GM19240 (cell line): ENCODE measurements at regions not wholly inside any gene's neighbourhood (a gene's known extent, or its start where the extent isn't known, plus 50 kb on each side); places are given as distances from the start of the nearest gene placed in this dataset.

Experiments
- DNase-seq: peaks from one replicate; pipeline ENCODE4 v3.0.0; 2011; ENCODE audit warnings: low spot score; ENCODE audit not compliant: insufficient read length

- DNase-seq = no peak
These were observed 414.5 kb upstream of the ZNF608 start for GRCh38 chr5:125160787-125161502.

- no peak for DNase-seq
These were observed 416.3 kb upstream of the ZNF608 start for GRCh38 chr5:125162714-125163113.

- no peak for DNase-seq
These were observed 423.0 kb upstream of the ZNF608 start for GRCh38 chr5:125169396-125169795.

GRCh38 chr5:125171641-125172040 is 425.2 kb upstream of the ZNF608 start:
- DNase-seq = no peak

GRCh38 chr5:125175348-125176004 is 429.0 kb upstream of the ZNF608 start:
- DNase-seq = no peak

GRCh38 chr5:125176005-125176390 is 429.6 kb upstream of the ZNF608 start:
- DNase-seq = no peak

GRCh38 chr5:125177340-125177739 is 430.9 kb upstream of the ZNF608 start:
- no peak for DNase-seq

- DNase-seq = no peak
These were observed 433.2 kb upstream of the ZNF608 start for GRCh38 chr5:125179612-125180011.

- no peak for DNase-seq
These were observed 433.9 kb upstream of the ZNF608 start for GRCh38 chr5:125180231-125180829.

- no peak for DNase-seq
These were observed 434.7 kb upstream of the ZNF608 start for GRCh38 chr5:125181159-125181558.

- no peak for DNase-seq
These were observed 435.5 kb upstream of the ZNF608 start for GRCh38 chr5:125181955-125182354.

GRCh38 chr5:125185740-125186139 is 439.3 kb upstream of the ZNF608 start:
- DNase-seq = no peak

GRCh38 chr5:125186911-125187375 is 440.5 kb upstream of the ZNF608 start:
- DNase-seq = no peak

- no peak for DNase-seq
These were observed 443.1 kb upstream of the ZNF608 start for GRCh38 chr5:125189531-125189941.

- no peak for DNase-seq
These were observed 444.0 kb upstream of the ZNF608 start for GRCh38 chr5:125190232-125191087.

GRCh38 chr5:125194883-125195282 is 448.4 kb upstream of the ZNF608 start:
- no peak for DNase-seq

GRCh38 chr5:125196481-125197111 is 450.2 kb upstream of the ZNF608 start:
- DNase-seq = no peak

GRCh38 chr5:125197321-125197720 is 450.9 kb upstream of the ZNF608 start:
- DNase-seq = no peak

GRCh38 chr5:125198270-125198974 is 452.0 kb upstream of the ZNF608 start:
- no peak for DNase-seq

- DNase-seq = no peak
These were observed 452.9 kb upstream of the ZNF608 start for GRCh38 chr5:125199373-125199772.
